A673 (cell line): ENCODE measurements at regions not wholly inside any gene's neighbourhood (a gene's known extent, or its start where the extent isn't known, plus 50 kb on each side); places are given as distances from the start of the nearest gene placed in this dataset.

Experiments
- CTCF ChIP-seq: fragments of 300-800, 200-600 bp; sonication (generic); conservative IDR thresholded peaks from 2 replicates; pipeline ENCODE4 v1.5.1; 2017; ENCODE audit warnings: low read depth, mild to moderate bottlenecking, antibody characterized with exemption, low read length, moderate library complexity, mixed read lengths
- EZH2 ChIP-seq: fragments of 200-600 bp; sonication (generic); IDR thresholded peaks from 2 replicates; pipeline ENCODE4 v1.6.1; 2017; ENCODE audit warnings: borderline replicate concordance, low read depth, mild to moderate bottlenecking, mixed read lengths, antibody characterized with exemption, low read length; ENCODE audit not compliant: poor library complexity, severe bottlenecking

DNA sequence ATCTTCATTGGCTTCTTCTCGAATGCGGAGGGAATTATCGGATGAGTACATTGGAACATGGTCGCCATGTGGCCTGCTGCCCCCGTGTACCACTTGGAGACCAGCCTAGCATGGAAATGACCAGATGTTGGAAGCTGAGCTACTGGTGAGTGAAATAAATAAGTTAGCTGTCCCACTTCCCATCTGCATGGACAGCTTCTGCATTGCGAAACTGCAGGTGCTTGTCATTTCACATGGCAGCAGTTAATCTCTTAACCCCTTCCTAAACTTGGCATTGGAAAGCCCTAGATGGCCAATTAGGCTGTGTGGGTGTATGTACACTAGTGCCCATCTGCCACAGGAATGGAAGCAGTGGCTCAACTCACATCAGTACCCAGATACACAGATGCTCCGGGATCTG, 246.6 kb upstream of the IL12B start:
- TF ChIP-seq CTCF (no peak), EZH2 (no peak)
